ENCODE measurements at regions not wholly inside any gene's neighbourhood (a gene's known extent, or its start where the extent isn't known, plus 50 kb on each side); places are given as distances from the start of the nearest gene placed in this dataset.

DNA sequence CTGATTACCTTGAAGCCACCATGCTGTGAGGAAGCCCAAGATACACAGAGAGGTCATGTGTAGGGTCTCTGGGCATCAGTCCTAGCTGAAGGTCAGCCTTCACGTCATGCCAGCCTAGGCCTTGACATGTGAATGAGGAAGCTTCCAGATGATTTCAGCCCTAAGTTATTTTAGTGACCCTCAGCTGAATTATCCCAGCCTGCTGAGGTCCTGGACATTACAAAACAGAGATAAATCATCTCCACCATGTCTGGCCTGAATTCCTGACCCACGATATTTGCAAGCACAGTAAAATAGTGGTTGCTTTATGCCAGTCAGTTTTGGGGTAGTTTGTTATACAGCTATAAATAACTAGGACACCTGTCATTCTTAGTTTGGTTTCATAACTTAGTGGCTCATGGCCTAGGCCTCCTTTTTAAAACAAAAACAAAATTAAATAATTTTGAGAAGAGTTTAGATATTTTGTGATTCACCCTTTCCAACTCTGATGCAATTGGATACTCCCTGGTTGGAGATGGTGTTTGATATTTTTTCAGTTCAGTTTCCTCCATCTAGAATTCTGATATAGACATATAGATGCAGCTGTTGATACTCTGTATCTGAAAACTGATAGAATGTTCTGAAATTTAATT is 571.3 kb upstream of the CLINT1 start:
- no peaks in the 10 kb centered on the region for H4K20me1 ChIP-seq (ENCODE audit: insufficient read depth, low read length)
- BruUV-seq (replicated peaks): no TSS peak
- no peaks in the 10 kb centered on the region for H3K27me3 ChIP-seq (ENCODE audit: control insufficient read depth in 1 of 2, insufficient read depth in 2 of 2, low read length in 2 of 2)
- no peaks in the 10 kb centered on the region for H3K79me2 ChIP-seq (ENCODE audit: insufficient read depth, low read length)
- H3K4me1 ChIP-seq (ENCODE audit: insufficient read depth, low read length): peaks cover 7% of the 10 kb centered on the region; the same call in 1 of the 2 replicates
- no peak overlapping the region for H3K9ac ChIP-seq (ENCODE audit: insufficient read depth, low read depth, low read length)
- intact Hi-C loops (cut with micrococcal nuclease; ENCODE audit: unreplicated experiment): no loop called here
- FAIRE-seq (no peak), DNase-seq (ENCODE audit: low spot score) (no peak), ATAC-seq (no peak)
- POLR2A ChIA-PET: no interaction called here
- TF ChIP-seq MBNL3 (CRISPR knock-in tag; conservative IDR thresholded peaks at IDR 0.05) (no peak), NR2F1 (CRISPR knock-in tag; IDR thresholded peaks at IDR 0.05) (no peak), ZNF121 (CRISPR knock-in tag; IDR thresholded peaks at IDR 0.05) (no peak), NFE2L2 (IDR thresholded peaks at IDR 0.05; ENCODE audit: low read length) (no peak), ZNF207 (IDR thresholded peaks at IDR 0.05; ENCODE audit: borderline replicate concordance) (no peak), GATAD2A (CRISPR knock-in tag; IDR thresholded peaks at IDR 0.05) (no peak), ZNF773 (CRISPR knock-in tag; IDR thresholded peaks at IDR 0.05; ENCODE audit: borderline replicate concordance) (no peak), ZFP41 (CRISPR knock-in tag; IDR thresholded peaks at IDR 0.05; ENCODE audit: borderline replicate concordance) (no peak), PCBP1 (IDR thresholded peaks at IDR 0.05; ENCODE audit: borderline replicate concordance, low read depth, low read length) (no peak), ZFP36L1 (CRISPR knock-in tag; IDR thresholded peaks at IDR 0.05) (no peak), ZNF777 (CRISPR knock-in tag; IDR thresholded peaks at IDR 0.05) (no peak), ARNT2 (CRISPR knock-in tag; IDR thresholded peaks at IDR 0.05; ENCODE audit: low read depth) (no peak)
- TF ChIP-seq, protein P1, sequence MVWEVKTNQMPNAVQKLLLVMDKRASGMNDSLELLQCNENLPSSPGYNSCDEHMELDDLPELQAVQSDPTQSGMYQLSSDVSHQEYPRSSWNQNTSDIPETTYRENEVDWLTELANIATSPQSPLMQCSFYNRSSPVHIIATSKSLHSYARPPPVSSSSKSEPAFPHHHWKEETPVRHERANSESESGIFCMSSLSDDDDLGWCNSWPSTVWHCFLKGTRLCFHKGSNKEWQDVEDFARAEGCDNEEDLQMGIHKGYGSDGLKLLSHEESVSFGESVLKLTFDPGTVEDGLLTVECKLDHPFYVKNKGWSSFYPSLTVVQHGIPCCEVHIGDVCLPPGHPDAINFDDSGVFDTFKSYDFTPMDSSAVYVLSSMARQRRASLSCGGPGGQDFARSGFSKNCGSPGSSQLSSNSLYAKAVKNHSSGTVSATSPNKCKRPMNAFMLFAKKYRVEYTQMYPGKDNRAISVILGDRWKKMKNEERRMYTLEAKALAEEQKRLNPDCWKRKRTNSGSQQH (CRISPR knock-in tag; IDR thresholded peaks at IDR 0.05; ENCODE audit: low read depth): no peak
- TF ChIP-seq, protein P2, sequence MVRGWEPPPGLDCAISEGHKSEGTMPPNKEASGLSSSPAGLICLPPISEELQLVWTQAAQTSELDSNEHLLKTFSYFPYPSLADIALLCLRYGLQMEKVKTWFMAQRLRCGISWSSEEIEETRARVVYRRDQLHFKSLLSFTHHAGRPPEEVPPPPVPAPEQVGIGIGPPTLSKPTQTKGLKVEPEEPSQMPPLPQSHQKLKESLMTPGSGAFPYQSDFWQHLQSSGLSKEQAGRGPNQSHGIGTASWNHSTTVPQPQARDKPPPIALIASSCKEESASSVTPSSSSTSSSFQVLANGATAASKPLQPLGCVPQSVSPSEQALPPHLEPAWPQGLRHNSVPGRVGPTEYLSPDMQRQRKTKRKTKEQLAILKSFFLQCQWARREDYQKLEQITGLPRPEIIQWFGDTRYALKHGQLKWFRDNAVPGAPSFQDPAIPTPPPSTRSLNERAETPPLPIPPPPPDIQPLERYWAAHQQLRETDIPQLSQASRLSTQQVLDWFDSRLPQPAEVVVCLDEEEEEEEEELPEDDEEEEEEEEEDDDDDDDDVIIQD (CRISPR knock-in tag; IDR thresholded peaks at IDR 0.05; ENCODE audit: low read depth): no peak
- TF ChIP-seq, protein P3, sequence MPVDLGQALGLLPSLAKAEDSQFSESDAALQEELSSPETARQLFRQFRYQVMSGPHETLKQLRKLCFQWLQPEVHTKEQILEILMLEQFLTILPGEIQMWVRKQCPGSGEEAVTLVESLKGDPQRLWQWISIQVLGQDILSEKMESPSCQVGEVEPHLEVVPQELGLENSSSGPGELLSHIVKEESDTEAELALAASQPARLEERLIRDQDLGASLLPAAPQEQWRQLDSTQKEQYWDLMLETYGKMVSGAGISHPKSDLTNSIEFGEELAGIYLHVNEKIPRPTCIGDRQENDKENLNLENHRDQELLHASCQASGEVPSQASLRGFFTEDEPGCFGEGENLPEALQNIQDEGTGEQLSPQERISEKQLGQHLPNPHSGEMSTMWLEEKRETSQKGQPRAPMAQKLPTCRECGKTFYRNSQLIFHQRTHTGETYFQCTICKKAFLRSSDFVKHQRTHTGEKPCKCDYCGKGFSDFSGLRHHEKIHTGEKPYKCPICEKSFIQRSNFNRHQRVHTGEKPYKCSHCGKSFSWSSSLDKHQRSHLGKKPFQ (CRISPR knock-in tag; IDR thresholded peaks at IDR 0.05; ENCODE audit: insufficient replicate concordance): no peak
- TF ChIP-seq, protein P4, sequence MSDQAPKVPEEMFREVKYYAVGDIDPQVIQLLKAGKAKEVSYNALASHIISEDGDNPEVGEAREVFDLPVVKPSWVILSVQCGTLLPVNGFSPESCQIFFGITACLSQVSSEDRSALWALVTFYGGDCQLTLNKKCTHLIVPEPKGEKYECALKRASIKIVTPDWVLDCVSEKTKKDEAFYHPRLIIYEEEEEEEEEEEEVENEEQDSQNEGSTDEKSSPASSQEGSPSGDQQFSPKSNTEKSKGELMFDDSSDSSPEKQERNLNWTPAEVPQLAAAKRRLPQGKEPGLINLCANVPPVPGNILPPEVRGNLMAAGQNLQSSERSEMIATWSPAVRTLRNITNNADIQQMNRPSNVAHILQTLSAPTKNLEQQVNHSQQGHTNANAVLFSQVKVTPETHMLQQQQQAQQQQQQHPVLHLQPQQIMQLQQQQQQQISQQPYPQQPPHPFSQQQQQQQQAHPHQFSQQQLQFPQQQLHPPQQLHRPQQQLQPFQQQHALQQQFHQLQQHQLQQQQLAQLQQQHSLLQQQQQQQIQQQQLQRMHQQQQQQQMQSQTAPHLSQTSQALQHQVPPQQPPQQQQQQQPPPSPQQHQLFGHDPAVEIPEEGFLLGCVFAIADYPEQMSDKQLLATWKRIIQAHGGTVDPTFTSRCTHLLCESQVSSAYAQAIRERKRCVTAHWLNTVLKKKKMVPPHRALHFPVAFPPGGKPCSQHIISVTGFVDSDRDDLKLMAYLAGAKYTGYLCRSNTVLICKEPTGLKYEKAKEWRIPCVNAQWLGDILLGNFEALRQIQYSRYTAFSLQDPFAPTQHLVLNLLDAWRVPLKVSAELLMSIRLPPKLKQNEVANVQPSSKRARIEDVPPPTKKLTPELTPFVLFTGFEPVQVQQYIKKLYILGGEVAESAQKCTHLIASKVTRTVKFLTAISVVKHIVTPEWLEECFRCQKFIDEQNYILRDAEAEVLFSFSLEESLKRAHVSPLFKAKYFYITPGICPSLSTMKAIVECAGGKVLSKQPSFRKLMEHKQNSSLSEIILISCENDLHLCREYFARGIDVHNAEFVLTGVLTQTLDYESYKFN (CRISPR knock-in tag; conservative IDR thresholded peaks at IDR 0.05): no peak
- no peaks in the 10 kb centered on the region for H3K36me3 ChIP-seq (replicated peaks in 1 of 2; ENCODE audit: control insufficient read depth in 1 of 2, insufficient read depth in 2 of 2, low read length in 2 of 2)
- H3K4me3 ChIP-seq (replicated peaks in 1 of 3; ENCODE audit: insufficient read depth in 1 of 3, low read depth in 2 of 3, low read length in 3 of 3): no peak overlapping the region
- in situ Hi-C loops (cut with HindIII; ENCODE audit: extremely low pct_ligation_motif_present, low pct_unique_long_range_greater_than_20kb): no loop called here
- CTCF ChIA-PET (ENCODE audit: low intra/inter-chr PET ratio, low total read pairs): no interaction called here
- H3K27ac ChIP-seq (ENCODE audit: extremely low read length, insufficient read depth, low read length): no peak overlapping the region
- 4% methylated on average over 2 of the region's 2 CpGs for WGBS (ENCODE audit: low lambda C conversion rate)
- peaks cover 26% of the 10 kb centered on the region for H3K9me3 ChIP-seq (ENCODE audit: low read length)
- no peak overlapping the region for H2AFZ ChIP-seq (ENCODE audit: low read length)
- no peak overlapping the region for H3K4me2 ChIP-seq (ENCODE audit: low read depth, low read length)
